Stimulated activated CD8-positive, alpha-beta memory T cell treated with anti-CD3 and anti-CD28 coated beads, Interleukin-2, amount 100 ng/mL, for 48 hours (primary cell): ENCODE measurements at regions not wholly inside any gene's neighbourhood (a gene's known extent, or its start where the extent isn't known, plus 50 kb on each side); places are given as distances from the start of the nearest gene placed in this dataset.
"Not testable (repeated sequence)": the region's sequence is repeated elsewhere in the genome, so short reads cannot be mapped to it uniquely, and the experiment has no call there.

Source experiments
- DNase-seq, 2 donors: peaks; one replicate each; pipeline ENCODE4 v3.0.0-alpha.2; 2020; ENCODE audit warnings: low read depth in 2 of 2

GRCh38 chr16:9338510-9338909 is 247.1 kb downstream of the HAPSTR1 start:
- DNase-seq: no peak

GRCh38 chr16:9340526-9341256 is 249.2 kb downstream of the HAPSTR1 start:
- DNase-seq: no peak

DNA sequence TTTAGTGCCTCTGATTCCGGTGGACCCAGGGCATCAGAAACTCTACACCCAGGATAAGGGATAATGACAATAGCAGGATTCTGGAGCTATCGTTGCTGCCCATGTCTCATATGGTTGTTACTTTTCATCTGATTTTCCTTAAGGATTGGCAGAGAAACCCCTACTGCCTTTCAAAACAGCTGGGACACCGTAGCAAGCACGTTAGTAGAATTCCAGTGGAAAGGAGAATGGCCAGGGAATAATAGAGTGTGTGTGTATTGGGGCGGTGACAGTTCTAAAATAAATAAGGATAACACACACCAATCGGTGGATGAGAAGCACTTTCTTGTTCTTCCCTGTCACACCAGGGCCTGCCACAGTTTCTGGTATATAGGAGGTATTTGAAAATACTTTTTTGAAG is 251.8 kb downstream of the HAPSTR1 start:
- DNase-seq: no peak

- no peak for DNase-seq
Observed at GRCh38 chr16:9344508-9344907, 253.1 kb downstream of the HAPSTR1 start.

DNA sequence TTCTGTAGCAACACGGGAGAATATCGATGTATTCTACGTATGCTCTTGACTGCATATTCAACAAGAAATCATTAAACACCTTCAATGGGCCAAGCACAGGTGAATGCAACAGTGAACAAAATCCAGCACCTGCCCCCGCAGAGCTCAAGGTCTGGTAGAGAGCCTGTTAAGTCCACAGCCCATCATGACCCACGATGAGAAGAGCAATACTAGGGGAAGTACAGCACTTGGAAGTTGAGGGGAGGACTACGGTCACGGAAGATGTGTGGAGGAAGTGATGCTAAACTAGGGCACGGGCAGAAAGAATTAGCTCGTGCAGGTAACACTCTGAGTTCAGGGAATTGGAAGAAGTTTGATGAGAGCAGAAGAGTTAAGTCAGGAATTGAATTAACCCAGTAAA is 253.6 kb downstream of the HAPSTR1 start:
- no peak for DNase-seq

- no peak for DNase-seq
Observed at GRCh38 chr16:9345880-9346279, 254.4 kb downstream of the HAPSTR1 start.

DNA sequence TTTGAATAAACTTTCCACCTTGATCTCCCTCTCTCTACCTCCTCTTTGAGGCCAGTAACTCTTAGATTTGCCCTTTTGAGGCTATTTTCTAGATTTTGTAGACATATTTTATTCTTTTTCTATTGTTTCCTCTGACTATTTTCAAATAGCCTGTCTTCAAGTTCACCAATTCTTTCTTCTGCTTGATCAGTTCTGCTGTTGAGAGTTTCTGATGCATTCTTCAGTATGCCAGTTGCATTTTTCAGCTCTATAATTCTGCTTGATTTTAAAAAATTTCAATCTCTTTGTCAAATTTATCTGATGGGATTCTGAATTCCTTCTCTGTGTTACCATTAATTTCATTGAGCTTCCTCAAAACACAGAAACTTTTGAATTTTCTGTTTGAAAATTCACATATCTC is 257.5 kb downstream of the HAPSTR1 start:
- no peak for DNase-seq

DNA sequence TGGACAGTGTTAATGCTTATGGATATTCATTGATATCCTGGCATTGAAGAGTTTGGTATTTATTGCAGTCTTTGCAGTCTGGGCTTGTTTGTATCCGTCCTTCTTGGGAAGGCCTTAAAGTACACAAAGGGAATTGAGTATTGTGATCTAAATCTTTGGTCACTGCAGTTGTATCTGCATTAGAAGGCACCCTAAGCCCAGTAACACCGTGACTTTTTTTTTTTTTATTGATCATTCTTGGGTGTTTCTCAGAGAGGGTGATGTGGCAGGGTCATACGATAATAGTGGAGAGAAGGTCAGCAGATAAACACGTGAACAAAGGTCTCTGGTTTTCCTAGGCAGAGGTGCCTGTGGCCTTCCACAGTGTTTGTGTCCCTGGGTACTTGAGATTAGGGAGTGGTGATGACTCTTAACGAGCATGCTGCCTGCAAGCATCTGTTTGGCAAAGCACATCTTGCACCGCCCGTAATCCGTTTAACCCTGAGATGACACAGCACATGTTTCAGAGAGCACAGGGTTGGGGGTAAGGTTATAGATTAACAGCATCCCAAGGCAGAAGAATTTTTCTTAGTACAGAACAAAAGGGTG is 258.0 kb downstream of the HAPSTR1 start:
- not testable (repeated sequence) for DNase-seq

DNA sequence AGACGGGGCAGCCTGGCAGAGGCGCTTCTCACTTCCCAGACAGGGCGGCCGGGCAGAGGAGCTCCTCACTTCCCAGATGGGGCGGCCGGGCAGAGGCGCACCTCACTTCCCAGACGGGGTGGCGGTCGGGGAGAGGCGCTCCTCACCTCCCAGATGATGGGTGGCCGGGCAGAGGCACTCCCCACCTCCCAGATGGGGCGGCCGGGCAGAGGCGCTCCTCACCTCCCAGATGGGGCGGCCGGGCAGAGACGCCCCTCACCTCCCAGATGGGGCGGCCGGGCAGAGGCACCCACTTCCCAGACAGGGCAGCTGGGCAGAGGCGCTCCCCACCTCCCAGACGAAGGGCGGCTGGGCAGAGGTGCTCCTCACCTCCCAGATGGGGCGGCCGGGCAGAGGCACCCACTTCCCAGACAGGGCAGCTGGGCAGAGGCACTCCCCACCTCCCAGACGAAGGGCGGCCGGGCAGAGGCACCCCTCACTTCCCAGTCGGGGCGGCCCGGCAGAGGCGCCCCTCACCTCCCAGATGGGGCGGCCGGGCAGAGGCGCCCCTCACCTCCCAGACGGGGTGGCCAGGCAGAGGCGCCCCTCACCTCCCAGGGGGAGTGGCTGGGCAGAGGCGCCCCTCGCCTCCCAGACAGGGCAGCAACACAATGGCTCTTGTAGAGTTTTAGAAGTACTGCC is 258.8 kb downstream of the HAPSTR1 start:
- DNase-seq: not testable (repeated sequence)

GRCh38 chr16:9351440-9351839 is 260.0 kb downstream of the HAPSTR1 start:
- DNase-seq: no peak

- no peak for DNase-seq
Observed at GRCh38 chr16:9351841-9352434, 260.5 kb downstream of the HAPSTR1 start.

GRCh38 chr16:9357829-9358228 is 266.4 kb downstream of the HAPSTR1 start:
- no peak for DNase-seq

DNA sequence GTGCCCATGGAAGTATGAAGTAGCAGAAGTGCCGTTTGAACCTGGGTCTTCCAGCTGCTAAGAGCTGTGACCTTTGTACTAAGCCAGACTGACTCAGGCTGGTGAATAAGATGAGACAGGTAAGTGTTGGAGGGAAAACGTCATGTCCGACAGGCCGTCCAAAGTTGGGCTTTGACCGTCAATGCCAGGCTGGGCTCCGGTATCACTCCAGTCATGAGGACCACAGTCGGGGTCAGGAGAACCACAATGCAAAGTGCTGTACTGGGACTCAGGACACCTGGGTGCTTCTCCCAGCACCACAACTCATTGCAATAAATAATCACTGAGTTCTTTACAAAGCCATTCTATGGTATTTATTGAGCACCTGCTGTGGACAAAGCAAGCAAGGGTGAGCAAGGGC is 268.6 kb downstream of the HAPSTR1 start:
- no peak for DNase-seq

DNA sequence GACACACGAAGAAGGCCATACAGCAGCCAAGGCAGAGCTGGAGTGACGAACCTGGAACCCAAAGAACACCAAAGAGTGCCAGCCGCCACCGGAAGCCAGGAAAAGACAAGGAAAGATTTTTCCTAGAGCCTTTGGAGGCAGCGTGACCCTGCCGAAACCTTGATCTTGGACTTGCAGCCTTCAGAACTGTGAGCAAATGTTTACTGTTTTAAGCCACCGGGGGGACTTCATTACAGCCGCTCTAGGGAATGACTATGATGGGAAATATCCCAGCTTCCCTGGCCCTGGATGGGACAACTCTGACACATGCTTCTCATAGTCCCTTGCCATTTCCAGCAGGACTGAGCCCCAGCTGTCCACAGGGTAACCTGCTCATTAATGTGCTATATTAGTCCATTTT is 270.6 kb downstream of the HAPSTR1 start:
- DNase-seq: no peak

- DNase-seq: no peak
Observed at GRCh38 chr16:9362604-9363003, 271.2 kb downstream of the HAPSTR1 start.

DNA sequence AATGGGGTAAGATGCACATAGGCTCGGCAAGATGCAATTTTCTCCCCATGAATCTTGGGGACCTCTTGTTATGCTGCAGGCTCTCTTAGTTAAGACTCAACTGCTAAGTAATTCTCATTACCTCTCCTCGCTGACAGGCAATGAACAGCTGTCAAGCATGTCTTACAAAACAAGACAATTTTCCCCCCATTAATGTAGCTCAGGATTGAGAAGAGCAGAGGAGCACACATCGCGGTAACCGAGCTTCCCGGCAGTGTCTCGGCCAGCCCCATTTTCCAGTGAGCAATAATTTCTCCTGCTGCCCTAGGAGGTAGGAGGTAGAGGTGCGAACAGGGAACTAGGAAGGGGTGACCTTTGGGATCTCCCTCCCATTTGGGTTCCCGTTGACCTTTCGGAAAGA is 272.1 kb downstream of the HAPSTR1 start:
- no peak for DNase-seq

- DNase-seq: no peak
Observed at GRCh38 chr16:9364721-9365369, 273.4 kb downstream of the HAPSTR1 start.

GRCh38 chr16:9365370-9365728 is 273.9 kb downstream of the HAPSTR1 start:
- no peak for DNase-seq

DNA sequence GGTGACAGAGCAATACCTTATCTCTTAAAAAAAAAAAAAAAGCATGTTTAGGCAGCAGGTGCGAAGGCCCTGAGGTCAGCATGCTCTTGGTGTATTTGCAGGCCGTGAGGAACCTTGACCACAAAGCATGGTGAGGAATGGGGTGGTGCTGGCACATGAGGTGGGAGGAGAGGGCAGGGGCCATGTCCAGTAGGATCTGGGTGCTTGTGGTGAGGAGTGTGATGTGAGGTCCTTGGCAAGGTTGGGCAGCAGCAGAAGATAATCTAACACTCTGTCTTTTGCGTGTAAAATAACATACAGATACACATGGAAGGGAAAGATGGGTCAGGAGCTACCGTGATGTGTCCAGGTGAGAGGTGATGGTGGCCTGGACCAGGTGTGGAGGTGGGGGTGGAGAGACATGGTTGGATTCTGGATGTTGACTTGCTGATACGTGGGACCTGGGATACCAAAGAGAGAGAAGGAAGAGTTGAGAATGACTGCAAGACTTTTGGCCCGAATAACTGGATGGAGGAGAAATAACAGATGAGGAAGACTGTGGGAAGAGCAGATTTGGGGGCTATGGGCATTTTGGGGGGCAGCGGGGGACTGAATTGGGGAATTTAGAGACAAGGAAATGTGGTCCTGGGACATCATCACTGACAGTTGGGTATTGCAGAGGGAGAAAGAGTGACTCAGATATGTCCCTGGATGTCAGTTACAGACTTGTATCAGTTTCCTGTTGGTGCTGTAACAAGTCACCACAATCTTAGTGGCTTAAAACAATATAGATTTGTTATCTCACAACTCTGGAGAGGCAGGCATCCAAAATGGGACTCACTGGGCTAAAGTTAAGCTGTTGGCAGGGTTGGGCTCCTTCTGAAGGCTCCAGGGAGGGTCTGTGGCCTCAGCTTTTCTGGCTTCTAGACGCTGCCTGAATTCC is 274.9 kb downstream of the HAPSTR1 start:
- no peak for DNase-seq

DNA sequence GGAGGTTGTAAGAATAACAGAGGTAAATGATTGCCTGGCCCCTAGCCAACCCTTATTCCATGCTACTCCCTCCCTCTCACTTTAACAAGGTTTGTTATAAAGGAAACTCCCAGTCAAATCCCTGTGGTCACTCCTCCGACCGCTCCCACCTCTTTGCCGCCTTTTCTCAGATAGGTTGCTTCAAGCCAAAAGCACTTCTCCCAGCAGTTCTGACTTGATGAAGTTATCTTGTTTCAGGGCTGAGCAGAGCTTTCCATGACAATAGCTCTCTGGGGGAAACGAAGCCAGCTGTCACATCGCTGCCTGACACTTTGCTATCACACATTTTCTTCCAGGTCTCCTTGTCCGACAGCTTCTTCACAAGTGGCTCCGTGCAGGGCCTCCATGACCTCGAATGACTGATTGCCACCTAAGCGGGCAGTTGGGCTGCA is 278.6 kb downstream of the HAPSTR1 start:
- DNase-seq: no peak
